SK-N-MC (cell line): ENCODE measurements at regions not wholly inside any gene's neighbourhood (a gene's known extent, or its start where the extent isn't known, plus 50 kb on each side); places are given as distances from the start of the nearest gene placed in this dataset.

Experiments
- EZH2 ChIP-seq: fragments of 200-600 bp; sonication (generic); IDR thresholded peaks from one replicate; pipeline ENCODE4 v1.6.1; 2017; ENCODE audit warnings: antibody characterized with exemption
- POLR2AphosphoS5 ChIP-seq: IDR thresholded peaks from 2 replicates; pipeline ENCODE4 v1.6.1; 2012; ENCODE audit warnings: mild to moderate bottlenecking, low read depth, low read length, borderline replicate concordance

DNA sequence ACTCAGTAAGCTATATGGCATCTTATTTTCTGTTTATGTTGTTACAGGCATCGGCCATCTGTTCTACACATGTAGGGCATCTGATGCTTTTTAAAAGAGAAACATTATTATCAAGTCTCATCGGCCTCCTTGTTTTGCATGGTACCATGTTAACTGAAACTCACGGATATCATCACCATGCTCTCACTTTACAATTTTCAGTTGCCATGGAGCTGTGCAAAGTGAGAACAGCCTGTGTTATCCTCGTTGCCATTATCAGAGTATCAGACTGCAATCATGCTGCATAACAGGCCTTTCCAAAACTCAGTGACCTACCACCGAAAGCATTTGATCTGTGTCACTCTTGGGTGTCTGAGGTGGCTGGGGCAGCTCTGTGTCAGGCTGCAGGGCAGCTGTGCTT lies 110.3 kb downstream of the C17orf67 start:
- no peak for TF ChIP-seq POLR2AphosphoS5
- TF ChIP-seq EZH2, result no peak
